OCI-LY1 (cell line): ENCODE measurements at regions not wholly inside any gene's neighbourhood (a gene's known extent, or its start where the extent isn't known, plus 50 kb on each side); places are given as distances from the start of the nearest gene placed in this dataset.

Experiments
- H2AFZ ChIP-seq: fragments of 200-600 bp; sonication (generic), shearing (Covaris generic); 2 replicates; pipeline ENCODE4 v1.6.0; 2014; ENCODE audit warnings: antibody characterized with exemption, mild to moderate bottlenecking, low read length
- H3F3A ChIP-seq: fragments of 200-600 bp; sonication (generic), shearing (Covaris generic); 2 replicates; pipeline ENCODE4 v1.6.0; 2014; ENCODE audit warnings: mild to moderate bottlenecking, antibody characterized with exemption, low read length, moderate library complexity; ENCODE audit not compliant: insufficient read depth
- H3K27ac ChIP-seq: fragments of 200-600 bp; sonication (generic); 2 replicates; pipeline ENCODE4 v1.5.1; 2014; ENCODE audit warnings: low read length, mixed run types, mild to moderate bottlenecking, low read depth; ENCODE audit not compliant: poor library complexity, severe bottlenecking
- H3K27me3 ChIP-seq: fragments of 200-600 bp; sonication (generic); 2 replicates; pipeline ENCODE4 v1.6.0; 2014; ENCODE audit warnings: antibody characterized with exemption, mild to moderate bottlenecking, low read length, moderate library complexity; ENCODE audit not compliant: insufficient read depth
- H3K36me3 ChIP-seq: fragments of 200-600 bp; sonication (generic); 2 replicates; pipeline ENCODE4 v1.6.1; 2014; ENCODE audit warnings: mild to moderate bottlenecking, antibody characterized with exemption, low read length, moderate library complexity, mixed read lengths; ENCODE audit not compliant: insufficient read depth
- H3K4me1 ChIP-seq: fragments of 200-600 bp; sonication (generic); 2 replicates; pipeline ENCODE4 v1.5.1; 2014; ENCODE audit warnings: mild to moderate bottlenecking, low read length, moderate library complexity; ENCODE audit not compliant: insufficient read depth, severe bottlenecking
- H3K4me2 ChIP-seq: fragments of 200-600 bp; sonication (generic), shearing (Covaris generic); 2 replicates; pipeline ENCODE4 v1.6.1; 2014; ENCODE audit warnings: low read length
- H3K4me3 ChIP-seq: fragments of 200-600 bp; sonication (generic); 2 replicates; pipeline ENCODE4 v1.5.1; 2014; ENCODE audit warnings: low read length, low read depth, mild to moderate bottlenecking, mixed read lengths; ENCODE audit not compliant: poor library complexity, severe bottlenecking
- H3K79me2 ChIP-seq: fragments of 200-600 bp; shearing (Covaris generic); 2 replicates; pipeline ENCODE4 v1.6.1; 2016; ENCODE audit warnings: mixed run types, low read length, mixed read lengths; ENCODE audit not compliant: insufficient read depth
- H3K9ac ChIP-seq: fragments of 200-600 bp; sonication (generic), shearing (Covaris generic); 2 replicates; pipeline ENCODE4 v1.6.1; 2014; ENCODE audit warnings: mild to moderate bottlenecking, low read length, mixed read lengths
- H3K9me2 ChIP-seq: fragments of 200-600 bp; sonication (generic), shearing (Covaris generic); 2 replicates; pipeline ENCODE4 v1.6.1; 2014; ENCODE audit warnings: low read depth, mild to moderate bottlenecking, low read length, mixed read lengths
- H3K9me3 ChIP-seq: fragments of 200-600 bp; shearing (Covaris generic); 2 replicates; pipeline ENCODE4 v1.6.1; 2014; ENCODE audit warnings: low read length, mixed read lengths
- H4K20me1 ChIP-seq: fragments of 200-600 bp; sonication (generic), shearing (Covaris generic); 2 replicates; pipeline ENCODE4 v1.6.0; 2016; ENCODE audit warnings: mild to moderate bottlenecking, low read length; ENCODE audit not compliant: insufficient read depth
- CTCF ChIP-seq: fragments of 200-600 bp; sonication (generic), shearing (Covaris generic); IDR thresholded peaks from 2 replicates; pipeline ENCODE4 v1.5.1; 2017; ENCODE audit warnings: mild to moderate bottlenecking, antibody characterized with exemption, low read length, moderate library complexity, mixed read lengths
- EZH2 ChIP-seq: fragments of 200-600 bp; sonication (generic), shearing (Covaris generic); IDR thresholded peaks from 2 replicates; pipeline ENCODE4 v1.8.0; 2017; ENCODE audit warnings: borderline replicate concordance, mixed run types, mild to moderate bottlenecking, antibody characterized with exemption, low read length, moderate library complexity, mixed read lengths

GRCh38 chrX:63050225-63050624 is 300.9 kb downstream of the SPIN4 start:
- H3K36me3 ChIP-seq, result no peaks in the 10 kb centered on the region
- no peaks in the 10 kb centered on the region for H3K4me1 ChIP-seq
- H3K79me2 ChIP-seq, result no peaks in the 10 kb centered on the region
- no peaks in the 10 kb centered on the region for H3K9me2 ChIP-seq
- no peak overlapping the region for H3K27ac ChIP-seq
- H3K9ac ChIP-seq, result no peak overlapping the region
- no peaks in the 10 kb centered on the region for H3F3A ChIP-seq
- H3K27me3 ChIP-seq, result no peaks in the 10 kb centered on the region
- peak; percentile 45 for TF ChIP-seq CTCF
- TF ChIP-seq EZH2, result no peak
- H4K20me1 ChIP-seq, result no peaks in the 10 kb centered on the region
- H3K9me3 ChIP-seq, result no peaks in the 10 kb centered on the region
- H3K4me2 ChIP-seq, result no peak overlapping the region
- H2AFZ ChIP-seq, result no peak overlapping the region
- no peak overlapping the region for H3K4me3 ChIP-seq

GRCh38 chrX:63032811-63033210 is 318.3 kb downstream of the SPIN4 start:
- Histone ChIP-seq H3K9ac (no peak overlapping the region), H3K9me2 (no peaks in the 10 kb centered on the region), H3K79me2 (no peaks in the 10 kb centered on the region), H3F3A (no peaks in the 10 kb centered on the region), H3K4me3 (no peak overlapping the region), H3K4me1 (no peaks in the 10 kb centered on the region), H4K20me1 (no peaks in the 10 kb centered on the region), H3K4me2 (no peak overlapping the region), H3K27me3 (no peaks in the 10 kb centered on the region), H3K36me3 (no peaks in the 10 kb centered on the region), H3K27ac (no peak overlapping the region), H3K9me3 (no peaks in the 10 kb centered on the region), H2AFZ (no peak overlapping the region)
- TF ChIP-seq EZH2, result no peak
- TF ChIP-seq CTCF, result no peak

- TF ChIP-seq CTCF (no peak), EZH2 (no peak)
- no peak overlapping the region for H3K27ac ChIP-seq
- no peak overlapping the region for H3K4me3 ChIP-seq
- H2AFZ ChIP-seq, result no peak overlapping the region
- H4K20me1 ChIP-seq, result no peaks in the 10 kb centered on the region
- no peaks in the 10 kb centered on the region for H3K9me2 ChIP-seq
- no peak overlapping the region for H3K9ac ChIP-seq
- H3K4me2 ChIP-seq, result no peak overlapping the region
- no peaks in the 10 kb centered on the region for H3K36me3 ChIP-seq
- H3K27me3 ChIP-seq, result no peaks in the 10 kb centered on the region
- H3K79me2 ChIP-seq, result no peaks in the 10 kb centered on the region
- H3K9me3 ChIP-seq, result no peaks in the 10 kb centered on the region
- no peaks in the 10 kb centered on the region for H3F3A ChIP-seq
- H3K4me1 ChIP-seq, result no peaks in the 10 kb centered on the region
Measured at GRCh38 chrX:63013549-63013948, 337.6 kb downstream of the SPIN4 start.
